Liver (tissue), 3 donors: ENCODE measurements at regions not wholly inside any gene's neighbourhood (a gene's known extent, or its start where the extent isn't known, plus 50 kb on each side); places are given as distances from the start of the nearest gene placed in this dataset.

Experiments
- ATF3 ChIP-seq: IDR thresholded peaks from 2 replicates; pipeline ENCODE4 v1.6.1; 2016; ENCODE audit warnings: antibody characterized with exemption
- CTCF ChIP-seq: fragments of 150-350 bp; IDR thresholded peaks from 2 replicates; pipeline ENCODE4 v1.5.1; 2017; ENCODE audit warnings: improper control_type of control experiment, low read depth, low read length; ENCODE audit not compliant: missing input control
- FOXA1 ChIP-seq: IDR thresholded peaks from 2 replicates; pipeline ENCODE4 v1.6.1; 2016; ENCODE audit warnings: antibody characterized with exemption
- GABPA ChIP-seq, 2 donors: IDR thresholded peaks in 1 of 2; conservative IDR thresholded peaks in 1 of 2; 2 replicates each; pipeline ENCODE4 v1.6.1; 2016; ENCODE audit warnings: antibody characterized with exemption in 2 of 2, mild to moderate bottlenecking in 1 of 2, moderate library complexity in 1 of 2
- HNF4G ChIP-seq: IDR thresholded peaks from 2 replicates; pipeline ENCODE4 v1.6.1; 2016; ENCODE audit warnings: antibody characterized with exemption
- NR2F2 ChIP-seq: IDR thresholded peaks from 2 replicates; pipeline ENCODE4 v1.6.1; 2016; ENCODE audit warnings: antibody characterized with exemption
- RAD21 ChIP-seq, 2 donors: IDR thresholded peaks; 2 replicates each; pipeline ENCODE4 v1.6.1; 2016; ENCODE audit warnings: antibody characterized with exemption in 2 of 2, mild to moderate bottlenecking in 2 of 2
- REST ChIP-seq: IDR thresholded peaks from 2 replicates; pipeline ENCODE4 v1.6.1; 2016; ENCODE audit warnings: antibody characterized with exemption, mild to moderate bottlenecking
- TAF1 ChIP-seq: conservative IDR thresholded peaks from 2 replicates; pipeline ENCODE4 v1.6.1; 2016; ENCODE audit warnings: antibody characterized with exemption, mild to moderate bottlenecking
- YY1 ChIP-seq: IDR thresholded peaks from 2 replicates; pipeline ENCODE4 v1.6.1; 2016; ENCODE audit warnings: antibody characterized with exemption, mild to moderate bottlenecking
- donor health status: healthy.
- donor health status: healthy.

GRCh38 chr16:80208743-80209142, 332.1 kb upstream of the DYNLRB2 start:
- TF ChIP-seq CTCF (no peak), RAD21 (IDR thresholded peaks at IDR 0.05) (no peak), GABPA (IDR thresholded peaks at IDR 0.05 in 1 of 2, conservative IDR thresholded peaks at IDR 0.05 in 1 of 2) (no peak), HNF4G (no peak), ATF3 (no peak), NR2F2 (no peak), FOXA1 (no peak), REST (no peak), YY1 (no peak), TAF1 (no peak)
